Vagina (tissue), 2 donors: ENCODE measurements at regions not wholly inside any gene's neighbourhood (a gene's known extent, or its start where the extent isn't known, plus 50 kb on each side); places are given as distances from the start of the nearest gene placed in this dataset.

ENCODE experiments used
- DNase-seq, 2 donors: peaks; one replicate each; pipeline ENCODE4 v3.0.0-alpha.2; 2017; ENCODE audit errors: extremely low spot score in 2 of 2
- H3K27ac ChIP-seq: fragments of 200-600 bp; sonication (generic); one replicate; pipeline ENCODE4 v1.5.1; 2019
- H3K27me3 ChIP-seq: fragments of 200-600 bp; sonication (generic); one replicate; pipeline ENCODE4 v1.5.1; 2019
- H3K36me3 ChIP-seq, 2 donors: fragments of 200-600 bp; sonication (generic); one replicate each; pipeline ENCODE4 v1.5.1; 2017 to 2019
- H3K4me1 ChIP-seq: fragments of 200-600 bp; sonication (generic); one replicate; pipeline ENCODE4 v1.5.1; 2019
- H3K4me3 ChIP-seq, 2 donors: fragments of 200-600 bp; sonication (generic); 1 replicate in 1 of 2; 2 replicates in 1 of 2; pipeline ENCODE4 v1.5.1; 2016 to 2019
- H3K9me3 ChIP-seq: fragments of 200-600 bp; sonication (generic); one replicate; pipeline ENCODE4 v1.5.1; 2019
- POLR2A ChIP-seq, 2 donors: fragments of 450-650 bp; IDR thresholded peaks; one replicate each; pipeline ENCODE4 v1.6.1; 2017; ENCODE audit warnings: antibody characterized with exemption in 2 of 2, mild to moderate bottlenecking in 2 of 2, moderate library complexity in 2 of 2
- POLR2AphosphoS5 ChIP-seq, 2 donors: sonication (generic); formaldehyde crosslinking; IDR thresholded peaks; one replicate each; pipeline ENCODE4 v1.9.0; 2017; ENCODE audit warnings: antibody characterized with exemption in 2 of 2, mild to moderate bottlenecking in 2 of 2, low read depth in 1 of 2; ENCODE audit not compliant: insufficient read depth in 1 of 2
- intact Hi-C: fragments of 100-400 bp; cut with DNase I; formaldehyde crosslinking; loops from one replicate; pipeline ENCODE4 v1.15.1; 2023
- TF ChIP-seq, protein P1 (sequence below), 3 experiments: fragments of 450-650 bp in 2 of 3; fragments of 200-600 bp in 1 of 3; sonication (generic) in 1 of 3; IDR thresholded peaks; one replicate each; pipeline ENCODE4 v1.5.1; 2017 to 2019; ENCODE audit warnings: antibody characterized with exemption in 3 of 3, mild to moderate bottlenecking in 2 of 3, moderate library complexity in 2 of 3

DNA sequence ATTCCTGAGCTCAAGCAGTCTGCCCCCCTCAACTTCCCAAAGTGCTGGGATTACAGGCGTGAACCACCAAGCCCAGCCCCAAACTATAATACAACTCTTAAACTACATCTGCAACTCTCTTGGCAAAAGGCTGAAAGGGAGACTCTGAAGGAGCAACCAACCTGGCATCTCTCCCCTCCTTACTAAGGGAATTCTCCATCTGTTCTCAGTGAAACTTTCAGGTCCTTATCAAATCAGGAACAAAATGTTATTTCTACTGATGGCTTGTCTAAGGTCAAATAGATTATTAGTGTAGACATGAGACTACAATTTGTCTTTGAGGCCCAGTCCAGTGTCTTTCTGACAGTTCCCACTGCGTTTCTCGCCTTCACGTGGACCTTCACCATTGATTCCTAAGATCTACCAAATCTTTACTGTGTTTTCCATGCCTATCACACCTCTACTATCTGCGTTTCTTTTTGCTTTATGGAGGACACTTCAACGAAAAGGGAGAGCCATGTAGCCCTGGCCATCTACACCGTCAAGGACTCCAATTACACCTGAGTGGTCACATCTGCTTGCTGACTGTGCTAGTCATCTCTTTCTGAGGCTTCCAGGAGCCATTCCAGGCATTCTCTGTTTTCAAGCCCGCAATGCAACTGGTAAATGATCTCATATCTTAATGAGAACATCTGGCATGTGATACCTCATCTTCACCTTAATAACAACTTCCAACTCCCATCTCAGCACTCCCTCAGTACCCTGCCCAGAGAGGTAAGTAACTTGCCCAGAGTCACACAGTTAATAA lies 405.7 kb upstream of the CITED2 start:
- Histone ChIP-seq H3K27ac (no peak overlapping the region), H3K4me3 (no peak overlapping the region), H3K4me1 (no peaks in the 10 kb centered on the region), H3K9me3 (no peaks in the 10 kb centered on the region), H3K27me3 (no peaks in the 10 kb centered on the region), H3K36me3 (no peaks in the 10 kb centered on the region)
- no peak for TF ChIP-seq POLR2AphosphoS5 (IDR thresholded peaks at IDR 0.05; ENCODE audit: insufficient read depth in 1 of 2, low read depth in 1 of 2)
- TF ChIP-seq, protein P1, sequence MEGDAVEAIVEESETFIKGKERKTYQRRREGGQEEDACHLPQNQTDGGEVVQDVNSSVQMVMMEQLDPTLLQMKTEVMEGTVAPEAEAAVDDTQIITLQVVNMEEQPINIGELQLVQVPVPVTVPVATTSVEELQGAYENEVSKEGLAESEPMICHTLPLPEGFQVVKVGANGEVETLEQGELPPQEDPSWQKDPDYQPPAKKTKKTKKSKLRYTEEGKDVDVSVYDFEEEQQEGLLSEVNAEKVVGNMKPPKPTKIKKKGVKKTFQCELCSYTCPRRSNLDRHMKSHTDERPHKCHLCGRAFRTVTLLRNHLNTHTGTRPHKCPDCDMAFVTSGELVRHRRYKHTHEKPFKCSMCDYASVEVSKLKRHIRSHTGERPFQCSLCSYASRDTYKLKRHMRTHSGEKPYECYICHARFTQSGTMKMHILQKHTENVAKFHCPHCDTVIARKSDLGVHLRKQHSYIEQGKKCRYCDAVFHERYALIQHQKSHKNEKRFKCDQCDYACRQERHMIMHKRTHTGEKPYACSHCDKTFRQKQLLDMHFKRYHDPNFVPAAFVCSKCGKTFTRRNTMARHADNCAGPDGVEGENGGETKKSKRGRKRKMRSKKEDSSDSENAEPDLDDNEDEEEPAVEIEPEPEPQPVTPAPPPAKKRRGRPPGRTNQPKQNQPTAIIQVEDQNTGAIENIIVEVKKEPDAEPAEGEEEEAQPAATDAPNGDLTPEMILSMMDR (IDR thresholded peaks at IDR 0.05), result no peak
- no peak for TF ChIP-seq POLR2A (IDR thresholded peaks at IDR 0.05)
- intact Hi-C loops, result no loop called here
- DNase-seq, result no peak

- H3K4me3 ChIP-seq, result no peak overlapping the region
- intact Hi-C loops, result no loop called here
These were observed 404.2 kb upstream of the CITED2 start for GRCh38 chr6:139778688-139779087.

GRCh38 chr6:139778106-139778505 lies 403.7 kb upstream of the CITED2 start:
- no peaks in the 10 kb centered on the region for H3K4me1 ChIP-seq
- intact Hi-C loops, result no loop called here
- H3K4me3 ChIP-seq, result no peak overlapping the region
- no peak overlapping the region for H3K27ac ChIP-seq
- H3K27me3 ChIP-seq, result no peaks in the 10 kb centered on the region
- TF ChIP-seq, protein P1 (IDR thresholded peaks at IDR 0.05), result no peak
- TF ChIP-seq POLR2AphosphoS5 (IDR thresholded peaks at IDR 0.05; ENCODE audit: insufficient read depth in 1 of 2, low read depth in 1 of 2), result no peak
- no peaks in the 10 kb centered on the region for H3K9me3 ChIP-seq
- no peaks in the 10 kb centered on the region for H3K36me3 ChIP-seq
- DNase-seq, result no peak

More at GRCh38 chr6:139778688-139779087, 404.2 kb upstream of the CITED2 start:
- Histone ChIP-seq H3K27ac (no peak overlapping the region), H3K36me3 (no peaks in the 10 kb centered on the region), H3K9me3 (no peaks in the 10 kb centered on the region), H3K27me3 (no peaks in the 10 kb centered on the region), H3K4me1 (no peaks in the 10 kb centered on the region)
- DNase-seq, result no peak
- TF ChIP-seq, protein P1 (IDR thresholded peaks at IDR 0.05), result no peak
- TF ChIP-seq POLR2A (IDR thresholded peaks at IDR 0.05) (no peak), POLR2AphosphoS5 (IDR thresholded peaks at IDR 0.05; ENCODE audit: insufficient read depth in 1 of 2, low read depth in 1 of 2) (no peak)

GRCh38 chr6:139777202-139777970 lies 402.9 kb upstream of the CITED2 start:
- intact Hi-C loops, result no loop called here

More at GRCh38 chr6:139777202-139777970, 402.9 kb upstream of the CITED2 start:
- DNase-seq, result no peak
- no peak overlapping the region for H3K27ac ChIP-seq
- H3K36me3 ChIP-seq, result no peaks in the 10 kb centered on the region
- H3K9me3 ChIP-seq, result no peaks in the 10 kb centered on the region
- TF ChIP-seq POLR2A (IDR thresholded peaks at IDR 0.05) (no peak), POLR2AphosphoS5 (IDR thresholded peaks at IDR 0.05; ENCODE audit: insufficient read depth in 1 of 2, low read depth in 1 of 2) (no peak)
- TF ChIP-seq, protein P1 (IDR thresholded peaks at IDR 0.05), result no peak
- no peak overlapping the region for H3K4me3 ChIP-seq
- H3K27me3 ChIP-seq, result no peaks in the 10 kb centered on the region
- H3K4me1 ChIP-seq, result no peaks in the 10 kb centered on the region
